CD4-positive, CD25-positive, alpha-beta regulatory T cell (primary cell): ENCODE measurements at regions not wholly inside any gene's neighbourhood (a gene's known extent, or its start where the extent isn't known, plus 50 kb on each side); places are given as distances from the start of the nearest gene placed in this dataset.

Experiments used
- ATAC-seq, 2 donors: fragments of 150-1000 bp; cut with Tn5 transposase; one replicate each; pipeline ENCODE4 v1.10.0; 2021; ENCODE audit warnings: low read depth in 2 of 2, moderate number of reproducible peaks in 2 of 2, moderate library complexity in 1 of 2
- DNase-seq, 3 donors: peaks; one replicate each; pipeline versions ENCODE4 v3.0.0 to v3.0.0-alpha.2; 2012 to 2022; ENCODE audit warnings: mixed read lengths in 1 of 3
- H3K27ac ChIP-seq: one replicate; pipeline ENCODE4 v1.7.0; 2013; ENCODE audit warnings: mild to moderate bottlenecking, low read length; ENCODE audit not compliant: insufficient read depth, poor library complexity, severe bottlenecking
- H3K27me3 ChIP-seq: one replicate; pipeline ENCODE4 v1.7.0; 2013; ENCODE audit warnings: low read length; ENCODE audit not compliant: control insufficient read depth, insufficient read depth
- H3K36me3 ChIP-seq: one replicate; pipeline ENCODE4 v1.7.0; 2013; ENCODE audit warnings: mild to moderate bottlenecking, low read length, moderate library complexity; ENCODE audit not compliant: control insufficient read depth, insufficient read depth
- H3K4me1 ChIP-seq: 2 replicates; pipeline ENCODE4 v1.7.0; 2013; ENCODE audit warnings: mild to moderate bottlenecking, low read length; ENCODE audit not compliant: insufficient read depth, control insufficient read depth, poor library complexity, severe bottlenecking
- H3K4me3 ChIP-seq: one replicate; pipeline ENCODE4 v1.7.0; 2013; ENCODE audit warnings: low read depth, mild to moderate bottlenecking, low read length, moderate library complexity
- H3K9me3 ChIP-seq, 2 experiments: 1 replicate in 1 of 2; 2 replicates in 1 of 2; pipeline ENCODE4 v1.7.0; 2013; ENCODE audit warnings: low read length in 2 of 2, mild to moderate bottlenecking in 1 of 2, moderate library complexity in 1 of 2; ENCODE audit not compliant: control insufficient read depth in 2 of 2
- H3K27ac Mint-ChIP-seq, 3 donors: one replicate each; pipeline ENCODE4 v1.8.0; 2020 to 2022; ENCODE audit warnings: mild to moderate bottlenecking in 3 of 3, mixed read lengths in 3 of 3, moderate library complexity in 2 of 3
- H3K27me3 Mint-ChIP-seq: one replicate; pipeline ENCODE4 v1.8.0; 2022; ENCODE audit warnings: mild to moderate bottlenecking, mixed read lengths
- H3K36me3 Mint-ChIP-seq: one replicate; pipeline ENCODE4 v1.8.0; 2020; ENCODE audit warnings: mixed read lengths
- H3K4me1 Mint-ChIP-seq, 4 donors: one replicate each; pipeline ENCODE4 v1.8.0; 2020 to 2022; ENCODE audit warnings: mixed read lengths in 4 of 4, mild to moderate bottlenecking in 1 of 4
- H3K4me3 Mint-ChIP-seq, 4 donors: one replicate each; pipeline ENCODE4 v1.8.0; 2020 to 2022; ENCODE audit warnings: mild to moderate bottlenecking in 4 of 4, mixed read lengths in 4 of 4, moderate library complexity in 3 of 4
- H3K9me3 Mint-ChIP-seq, 7 donors: one replicate each; pipeline ENCODE4 v1.8.0; 2020 to 2022; ENCODE audit warnings: mixed read lengths in 7 of 7, mild to moderate bottlenecking in 3 of 7, moderate library complexity in 2 of 7

DNA sequence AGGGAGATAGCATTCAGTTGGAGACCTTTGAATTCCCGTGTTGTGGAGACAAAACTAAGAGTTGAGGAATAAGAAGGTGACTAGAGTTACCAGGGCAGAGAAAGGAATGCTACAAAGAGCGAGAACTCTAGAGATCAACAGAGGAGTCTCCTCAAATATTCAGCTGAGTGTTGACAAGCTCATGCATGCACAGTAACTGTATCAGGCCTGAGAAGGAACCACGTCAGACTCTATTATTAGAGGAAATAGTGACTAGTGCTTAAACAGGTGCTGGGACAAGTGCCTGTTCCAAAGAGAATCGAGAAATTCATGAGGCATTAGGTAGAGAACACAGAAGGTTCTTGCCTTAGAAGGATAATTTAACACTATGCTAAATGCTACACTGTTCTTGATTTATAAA, 333.8 kb upstream of the CHORDC1 start:
- H3K36me3 Mint-ChIP-seq = no peaks in the 10 kb centered on the region
- no peak for ATAC-seq

DNA sequence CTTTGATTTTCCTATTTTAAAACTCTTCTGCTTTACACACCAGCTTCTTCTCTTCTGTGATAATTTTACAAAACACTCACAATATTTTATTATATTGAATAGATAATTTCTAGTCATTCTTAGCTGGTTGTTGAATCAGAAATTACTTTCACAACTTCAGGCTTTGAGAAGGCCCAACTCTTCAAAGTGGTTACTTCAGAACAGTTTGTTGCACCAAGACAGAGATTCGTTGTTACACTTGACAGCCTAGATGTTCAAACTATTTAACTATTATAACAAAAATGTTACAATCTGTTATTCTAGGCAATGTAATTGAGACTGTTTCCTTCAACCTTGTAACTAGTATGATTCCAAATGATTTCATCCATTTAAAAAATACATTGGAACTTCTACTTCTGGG, 333.2 kb upstream of the CHORDC1 start:
- H3K4me1 ChIP-seq = no peaks in the 10 kb centered on the region
- ATAC-seq (no peak), DNase-seq (no peak)
- no peaks in the 10 kb centered on the region for H3K36me3 Mint-ChIP-seq
- no peak overlapping the region for H3K27ac ChIP-seq
- no peaks in the 10 kb centered on the region for H3K4me1 Mint-ChIP-seq
- H3K27ac Mint-ChIP-seq = no peak overlapping the region
- no peak overlapping the region for H3K4me3 Mint-ChIP-seq
- H3K27me3 Mint-ChIP-seq = no peaks in the 10 kb centered on the region
- H3K27me3 ChIP-seq = no peaks in the 10 kb centered on the region
- no peaks in the 10 kb centered on the region for H3K9me3 ChIP-seq
- peaks cover 0 to 25% (median 4%) of the 10 kb centered on the region in 7 donors for H3K9me3 Mint-ChIP-seq
- H3K4me3 ChIP-seq = no peak overlapping the region
- H3K36me3 ChIP-seq = no peaks in the 10 kb centered on the region

More for the DNA sequence above, 333.8 kb upstream of the CHORDC1 start:
- Histone ChIP-seq H3K4me3 (no peak overlapping the region), H3K4me1 (no peaks in the 10 kb centered on the region), H3K27me3 (no peaks in the 10 kb centered on the region), H3K9me3 (no peaks in the 10 kb centered on the region), H3K36me3 (no peaks in the 10 kb centered on the region), H3K27ac (no peak overlapping the region)
- Mint-ChIP-seq H3K9me3 (peaks cover 0 to 25% (median 4%) of the 10 kb centered on the region in 7 donors), H3K4me1 (no peaks in the 10 kb centered on the region), H3K4me3 (no peak overlapping the region), H3K27me3 (no peaks in the 10 kb centered on the region), H3K27ac (no peak overlapping the region)
- no peak for DNase-seq

DNA sequence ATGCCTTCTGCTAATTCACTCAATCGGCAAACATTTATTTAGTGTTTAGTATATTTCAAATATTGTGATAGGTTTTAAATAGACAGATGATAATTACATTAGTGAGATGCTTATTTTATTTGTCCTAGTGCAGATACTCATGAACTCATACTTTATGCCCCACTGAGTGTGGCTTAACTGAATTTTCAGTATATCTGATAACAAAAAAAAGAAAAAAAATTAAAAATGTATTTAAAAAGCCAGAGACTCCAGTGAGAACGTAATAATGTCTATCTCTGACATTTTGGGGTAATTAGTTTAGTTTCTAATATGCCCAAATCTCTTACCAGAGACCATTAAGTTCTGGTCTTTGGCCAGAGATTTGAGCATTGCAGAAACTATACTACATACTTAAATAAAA, 332.6 kb upstream of the CHORDC1 start:
- no peaks in the 10 kb centered on the region for H3K4me1 ChIP-seq
- H3K9me3 Mint-ChIP-seq = peaks cover 0 to 21% (median 4%) of the 10 kb centered on the region in 7 donors
- H3K27ac Mint-ChIP-seq = no peak overlapping the region

DNA sequence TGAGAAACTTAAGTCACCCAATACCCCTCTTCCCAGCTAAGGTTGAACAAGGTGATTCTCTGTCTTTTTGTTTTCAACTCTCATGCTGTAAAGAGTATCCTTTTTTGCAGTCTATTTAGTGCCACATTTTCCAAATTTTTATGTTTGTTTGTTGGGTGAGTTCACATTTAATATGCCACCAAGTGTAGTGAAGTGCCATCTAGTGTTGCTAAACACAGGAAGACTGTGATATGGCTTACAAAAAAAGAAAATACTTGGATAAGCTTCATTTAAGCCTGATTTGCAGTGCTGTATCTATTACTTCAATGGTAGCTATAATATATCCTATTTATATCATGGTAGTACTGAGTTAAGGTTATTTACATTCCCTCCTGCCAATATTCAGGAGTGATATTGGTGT, 319.2 kb upstream of the CHORDC1 start:
- Histone ChIP-seq H3K4me1 (no peaks in the 10 kb centered on the region), H3K4me3 (no peak overlapping the region), H3K9me3 (no peaks in the 10 kb centered on the region), H3K27me3 (no peaks in the 10 kb centered on the region), H3K27ac (no peak overlapping the region), H3K36me3 (no peaks in the 10 kb centered on the region)
- H3K4me1 Mint-ChIP-seq = no peaks in the 10 kb centered on the region
- H3K27ac Mint-ChIP-seq = no peak overlapping the region
- ATAC-seq (no peak), DNase-seq (no peak)
- H3K36me3 Mint-ChIP-seq = no peaks in the 10 kb centered on the region
- peaks cover 0 to 4% (median 0%) of the 10 kb centered on the region in 7 donors for H3K9me3 Mint-ChIP-seq
- no peaks in the 10 kb centered on the region for H3K27me3 Mint-ChIP-seq
- no peak overlapping the region for H3K4me3 Mint-ChIP-seq

More for the DNA sequence above, 332.6 kb upstream of the CHORDC1 start:
- H3K36me3 Mint-ChIP-seq = no peaks in the 10 kb centered on the region
- Histone ChIP-seq H3K36me3 (no peaks in the 10 kb centered on the region), H3K9me3 (no peaks in the 10 kb centered on the region), H3K27me3 (no peaks in the 10 kb centered on the region), H3K27ac (no peak overlapping the region), H3K4me3 (no peak overlapping the region)
- H3K4me3 Mint-ChIP-seq = no peak overlapping the region
- no peaks in the 10 kb centered on the region for H3K4me1 Mint-ChIP-seq
- ATAC-seq (no peak), DNase-seq (no peak)
- no peaks in the 10 kb centered on the region for H3K27me3 Mint-ChIP-seq

DNA sequence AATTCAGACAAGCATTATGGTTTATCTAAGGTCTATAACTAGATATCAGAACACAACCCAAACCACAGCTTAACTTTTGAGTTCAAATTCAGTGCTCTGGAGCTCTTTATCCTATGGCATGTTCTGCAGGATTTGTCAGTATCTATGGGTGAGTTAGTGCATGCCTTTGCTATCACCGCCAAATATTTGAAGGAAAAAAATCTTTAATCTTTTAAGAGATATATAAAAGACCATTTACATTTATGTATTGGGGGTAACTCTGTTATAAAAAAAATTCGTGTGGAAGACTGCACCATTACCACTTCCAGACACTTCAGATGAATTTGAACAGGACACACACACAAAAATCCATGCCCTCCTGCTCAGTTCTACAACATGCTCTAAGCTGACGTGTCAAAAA, 313.5 kb upstream of the CHORDC1 start:
- Histone ChIP-seq H3K4me1 (no peaks in the 10 kb centered on the region), H3K27me3 (no peaks in the 10 kb centered on the region), H3K9me3 (no peaks in the 10 kb centered on the region), H3K27ac (no peak overlapping the region), H3K36me3 (no peaks in the 10 kb centered on the region), H3K4me3 (no peak overlapping the region)
- peaks cover 0 to 9% (median 0%) of the 10 kb centered on the region in 7 donors for H3K9me3 Mint-ChIP-seq
- H3K4me3 Mint-ChIP-seq = no peak overlapping the region
- no peaks in the 10 kb centered on the region for H3K36me3 Mint-ChIP-seq
- DNase-seq = no peak
- no peaks in the 10 kb centered on the region for H3K27me3 Mint-ChIP-seq
- H3K4me1 Mint-ChIP-seq = no peaks in the 10 kb centered on the region
- no peak overlapping the region for H3K27ac Mint-ChIP-seq
- ATAC-seq = no peak

DNA sequence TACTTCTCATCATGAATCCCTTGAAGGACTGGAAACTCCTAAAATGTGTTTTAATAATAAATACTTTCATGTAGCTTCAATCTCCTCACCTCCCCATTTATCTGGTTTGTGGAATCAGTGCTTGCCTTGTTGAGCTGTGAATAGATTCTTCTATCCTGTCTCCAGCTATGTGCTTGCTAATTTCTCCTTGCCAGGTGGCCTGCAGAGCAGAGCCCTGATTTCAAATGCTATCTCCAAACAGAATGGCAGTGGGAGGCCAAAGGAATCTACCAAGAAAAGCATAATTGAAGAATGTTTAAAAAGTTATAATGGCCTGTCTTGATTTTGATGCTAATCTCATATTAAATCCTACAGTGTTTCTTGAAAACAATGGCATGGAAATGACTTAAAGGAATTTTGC, 309.3 kb upstream of the CHORDC1 start:
- no peaks in the 10 kb centered on the region for H3K27me3 Mint-ChIP-seq
- Histone ChIP-seq H3K4me3 (no peak overlapping the region), H3K27ac (no peak overlapping the region), H3K4me1 (no peaks in the 10 kb centered on the region), H3K9me3 (no peaks in the 10 kb centered on the region), H3K27me3 (no peaks in the 10 kb centered on the region), H3K36me3 (no peaks in the 10 kb centered on the region)
- no peak overlapping the region for H3K27ac Mint-ChIP-seq
- H3K4me1 Mint-ChIP-seq = no peaks in the 10 kb centered on the region
- DNase-seq (no peak), ATAC-seq (no peak)
- H3K36me3 Mint-ChIP-seq = no peaks in the 10 kb centered on the region
- no peak overlapping the region for H3K4me3 Mint-ChIP-seq
- H3K9me3 Mint-ChIP-seq = peaks cover 0 to 5% (median 0%) of the 10 kb centered on the region in 7 donors

DNA sequence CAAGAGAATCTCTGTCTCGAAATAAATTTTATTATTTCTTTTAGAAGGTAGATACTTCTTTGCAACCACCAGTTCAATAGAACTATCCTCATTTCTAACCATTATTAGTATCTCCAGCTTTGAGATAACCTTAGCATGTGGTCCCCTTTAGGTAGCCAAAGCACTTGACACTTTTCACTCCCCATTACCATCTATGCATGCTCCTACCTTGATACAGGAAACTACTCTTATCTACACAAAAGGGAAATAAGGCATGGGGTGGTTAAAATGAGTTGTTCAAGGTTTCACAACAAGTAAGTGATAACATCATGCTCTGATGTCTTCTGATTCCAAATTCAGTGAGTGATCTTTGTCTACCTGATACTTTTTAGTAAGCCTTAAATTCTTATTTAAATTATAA, 308.2 kb upstream of the CHORDC1 start:
- Histone ChIP-seq H3K9me3 (no peaks in the 10 kb centered on the region), H3K4me1 (no peaks in the 10 kb centered on the region), H3K27me3 (no peaks in the 10 kb centered on the region), H3K36me3 (no peaks in the 10 kb centered on the region), H3K27ac (no peak overlapping the region), H3K4me3 (no peak overlapping the region)
- no peaks in the 10 kb centered on the region for H3K4me1 Mint-ChIP-seq
- no peaks in the 10 kb centered on the region for H3K27me3 Mint-ChIP-seq
- ATAC-seq (no peak), DNase-seq (no peak)
- peaks cover 0 to 5% (median 0%) of the 10 kb centered on the region in 7 donors for H3K9me3 Mint-ChIP-seq
- H3K27ac Mint-ChIP-seq = no peak overlapping the region
- no peaks in the 10 kb centered on the region for H3K36me3 Mint-ChIP-seq
- H3K4me3 Mint-ChIP-seq = no peak overlapping the region

DNA sequence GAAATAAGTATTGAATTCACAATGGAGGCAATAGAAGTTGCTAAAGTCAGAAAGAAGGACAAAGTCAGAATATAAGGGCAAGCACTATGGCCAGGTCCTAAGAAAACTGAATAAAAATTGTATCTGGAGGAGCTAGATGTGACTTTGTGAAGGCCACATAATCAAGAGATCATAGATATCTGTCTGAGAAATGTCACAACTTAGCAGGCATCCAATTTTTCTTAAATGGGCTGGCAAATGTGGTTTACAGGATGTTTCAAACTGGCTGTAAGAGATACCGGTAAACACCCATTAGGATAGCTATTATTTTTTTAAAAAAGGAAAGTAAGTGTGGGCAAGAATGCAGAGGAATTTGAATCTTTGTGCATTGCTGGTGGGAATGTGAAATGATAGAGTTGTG, 303.1 kb upstream of the CHORDC1 start:
- no peaks in the 10 kb centered on the region for H3K27me3 Mint-ChIP-seq
- H3K9me3 Mint-ChIP-seq = peaks cover 0 to 5% (median 0%) of the 10 kb centered on the region in 7 donors
- Histone ChIP-seq H3K27ac (no peak overlapping the region), H3K36me3 (no peaks in the 10 kb centered on the region), H3K4me3 (no peak overlapping the region), H3K9me3 (no peaks in the 10 kb centered on the region), H3K4me1 (no peaks in the 10 kb centered on the region), H3K27me3 (no peaks in the 10 kb centered on the region)
- H3K4me1 Mint-ChIP-seq = no peaks in the 10 kb centered on the region
- no peaks in the 10 kb centered on the region for H3K36me3 Mint-ChIP-seq
- ATAC-seq (no peak), DNase-seq (no peak)
- H3K27ac Mint-ChIP-seq = no peak overlapping the region
- H3K4me3 Mint-ChIP-seq = no peak overlapping the region
